ENCODE measurements at regions not wholly inside any gene's neighbourhood (a gene's known extent, or its start where the extent isn't known, plus 50 kb on each side); places are given as distances from the start of the nearest gene placed in this dataset.

DNA sequence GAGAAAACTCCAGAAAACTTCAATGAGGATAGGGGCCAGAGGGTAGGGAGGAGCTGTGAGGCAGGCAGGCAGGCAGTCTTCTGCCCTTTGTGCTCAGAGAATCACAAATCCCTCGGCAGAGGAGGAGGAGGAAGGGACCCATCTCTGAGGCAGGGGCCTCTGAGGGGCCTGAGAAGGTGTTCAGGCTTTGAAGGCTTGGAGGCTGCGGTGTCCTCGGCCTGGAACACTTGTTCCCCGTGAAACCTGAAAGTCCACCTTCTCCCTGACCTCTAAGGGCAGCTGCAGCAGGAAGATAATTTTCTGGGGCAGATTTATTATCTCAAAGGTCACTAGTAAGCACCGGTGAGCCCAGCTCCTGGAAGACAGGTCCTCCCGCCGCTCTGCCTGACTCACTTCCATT is 200.3 kb upstream of the BCOR start:
- Histone ChIP-seq H3K27me3 (ENCODE audit: control insufficient read depth, insufficient read depth, low read length) (peaks cover 2% of the 10 kb centered on the region), H3K4me3 (ENCODE audit: low read depth, low read length) (no peak overlapping the region), H3K36me3 (ENCODE audit: control insufficient read depth, insufficient read depth, low read length) (no peaks in the 10 kb centered on the region)
- DNase-seq (ENCODE audit: low read depth) = no peak
- TF ChIP-seq, protein P1, sequence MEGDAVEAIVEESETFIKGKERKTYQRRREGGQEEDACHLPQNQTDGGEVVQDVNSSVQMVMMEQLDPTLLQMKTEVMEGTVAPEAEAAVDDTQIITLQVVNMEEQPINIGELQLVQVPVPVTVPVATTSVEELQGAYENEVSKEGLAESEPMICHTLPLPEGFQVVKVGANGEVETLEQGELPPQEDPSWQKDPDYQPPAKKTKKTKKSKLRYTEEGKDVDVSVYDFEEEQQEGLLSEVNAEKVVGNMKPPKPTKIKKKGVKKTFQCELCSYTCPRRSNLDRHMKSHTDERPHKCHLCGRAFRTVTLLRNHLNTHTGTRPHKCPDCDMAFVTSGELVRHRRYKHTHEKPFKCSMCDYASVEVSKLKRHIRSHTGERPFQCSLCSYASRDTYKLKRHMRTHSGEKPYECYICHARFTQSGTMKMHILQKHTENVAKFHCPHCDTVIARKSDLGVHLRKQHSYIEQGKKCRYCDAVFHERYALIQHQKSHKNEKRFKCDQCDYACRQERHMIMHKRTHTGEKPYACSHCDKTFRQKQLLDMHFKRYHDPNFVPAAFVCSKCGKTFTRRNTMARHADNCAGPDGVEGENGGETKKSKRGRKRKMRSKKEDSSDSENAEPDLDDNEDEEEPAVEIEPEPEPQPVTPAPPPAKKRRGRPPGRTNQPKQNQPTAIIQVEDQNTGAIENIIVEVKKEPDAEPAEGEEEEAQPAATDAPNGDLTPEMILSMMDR (IDR thresholded peaks at IDR 0.05; ENCODE audit: insufficient read depth, low read length, poor library complexity, severe bottlenecking) = no peak

DNA sequence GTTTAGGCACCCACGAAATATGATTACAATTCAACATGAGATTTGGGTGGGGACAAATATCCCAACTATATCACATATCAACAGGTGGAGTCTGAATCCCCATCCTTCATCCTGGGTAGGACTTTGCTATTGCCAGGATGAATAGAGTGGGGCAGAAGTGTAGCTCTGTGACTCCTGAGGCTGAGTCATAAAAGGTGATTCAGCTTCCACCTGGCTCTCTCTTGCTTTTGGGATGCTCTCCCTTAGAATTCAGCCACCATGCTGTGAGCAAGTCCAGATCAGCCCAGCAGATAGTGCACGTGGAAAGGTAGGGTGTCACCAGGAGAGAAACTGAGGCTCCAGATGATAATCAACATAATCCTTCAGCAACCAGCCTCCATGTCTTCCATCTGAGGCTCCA is 193.8 kb upstream of the BCOR start:
- Histone ChIP-seq H3K27me3 (ENCODE audit: control insufficient read depth, insufficient read depth, low read length) (no peaks in the 10 kb centered on the region), H3K4me3 (ENCODE audit: low read depth, low read length) (no peak overlapping the region), H3K36me3 (ENCODE audit: control insufficient read depth, insufficient read depth, low read length) (no peaks in the 10 kb centered on the region)
- TF ChIP-seq, protein P1 (IDR thresholded peaks at IDR 0.05; ENCODE audit: insufficient read depth, low read length, poor library complexity, severe bottlenecking) = no peak
- DNase-seq (ENCODE audit: low read depth) = no peak

DNA sequence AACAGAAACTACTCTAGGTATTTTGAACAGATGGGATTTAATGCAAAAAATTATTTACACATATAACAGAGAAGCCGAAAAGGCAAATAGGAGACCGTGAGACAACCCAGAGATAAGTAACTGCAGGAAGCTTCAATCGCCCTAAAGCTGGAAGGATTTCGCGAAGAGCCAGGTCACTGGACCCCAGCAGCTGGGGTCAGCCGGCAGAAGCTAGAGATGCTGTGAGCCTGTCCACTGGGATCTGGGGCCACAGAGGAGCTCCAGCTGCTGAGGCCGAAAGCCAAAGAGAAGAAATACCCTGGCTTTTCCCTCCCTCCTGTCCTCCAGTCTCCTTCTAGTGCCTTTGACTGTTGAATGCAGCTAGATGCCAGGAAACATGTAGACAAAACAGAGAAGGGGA is 192.8 kb upstream of the BCOR start:
- no peaks in the 10 kb centered on the region for H3K36me3 ChIP-seq (ENCODE audit: control insufficient read depth, insufficient read depth, low read length)
- no peak for DNase-seq (ENCODE audit: low read depth)
- H3K4me3 ChIP-seq (ENCODE audit: low read depth, low read length) = no peak overlapping the region
- TF ChIP-seq, protein P1 (IDR thresholded peaks at IDR 0.05; ENCODE audit: insufficient read depth, low read length, poor library complexity, severe bottlenecking) = no peak
- no peaks in the 10 kb centered on the region for H3K27me3 ChIP-seq (ENCODE audit: control insufficient read depth, insufficient read depth, low read length)

DNA sequence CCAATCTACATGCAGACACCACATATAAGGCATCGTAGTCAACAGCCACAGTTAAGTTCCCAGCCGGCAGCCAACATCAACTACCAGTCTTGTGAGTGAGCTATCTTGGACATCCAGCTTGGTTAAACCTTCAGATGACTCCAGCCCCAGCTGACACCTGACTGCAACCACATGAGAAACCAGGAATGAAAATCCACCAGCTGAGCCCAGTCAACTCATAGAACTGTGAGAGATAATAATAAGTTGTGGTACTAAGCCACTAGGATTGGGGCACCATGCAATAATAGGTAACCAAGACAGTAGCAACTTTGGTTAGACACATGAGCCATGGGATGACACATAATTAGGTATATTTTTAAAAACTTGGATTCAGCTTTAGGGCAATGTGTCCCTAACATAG is 188.1 kb upstream of the BCOR start:
- DNase-seq (ENCODE audit: low read depth) = no peak
- Histone ChIP-seq H3K36me3 (ENCODE audit: control insufficient read depth, insufficient read depth, low read length) (no peaks in the 10 kb centered on the region), H3K27me3 (ENCODE audit: control insufficient read depth, insufficient read depth, low read length) (no peaks in the 10 kb centered on the region), H3K4me3 (ENCODE audit: low read depth, low read length) (no peak overlapping the region)
- TF ChIP-seq, protein P1 (IDR thresholded peaks at IDR 0.05; ENCODE audit: insufficient read depth, low read length, poor library complexity, severe bottlenecking) = no peak

DNA sequence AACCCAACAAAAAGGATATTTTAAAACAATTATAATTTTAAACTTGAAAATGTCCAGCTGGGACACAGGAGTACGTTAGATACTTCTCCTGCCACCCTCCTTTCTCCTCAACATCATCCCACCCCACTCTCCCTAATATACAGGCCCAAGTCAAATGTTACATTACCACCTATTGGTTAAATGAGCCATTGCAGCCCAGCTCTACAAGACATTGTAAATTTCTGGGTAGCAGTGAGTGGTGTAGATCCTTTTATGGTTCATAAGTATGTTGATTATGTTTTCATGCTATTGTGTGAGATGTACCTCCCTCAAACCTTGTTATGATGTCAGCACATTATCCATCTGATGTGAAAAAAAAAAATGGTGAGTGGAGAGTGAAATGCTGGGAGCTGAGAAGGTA is 187.1 kb upstream of the BCOR start:
- H3K4me3 ChIP-seq (ENCODE audit: low read depth, low read length) = no peak overlapping the region
- no peaks in the 10 kb centered on the region for H3K36me3 ChIP-seq (ENCODE audit: control insufficient read depth, insufficient read depth, low read length)
- no peak for DNase-seq (ENCODE audit: low read depth)
- no peaks in the 10 kb centered on the region for H3K27me3 ChIP-seq (ENCODE audit: control insufficient read depth, insufficient read depth, low read length)
- TF ChIP-seq, protein P1 (IDR thresholded peaks at IDR 0.05; ENCODE audit: insufficient read depth, low read length, poor library complexity, severe bottlenecking) = no peak

DNA sequence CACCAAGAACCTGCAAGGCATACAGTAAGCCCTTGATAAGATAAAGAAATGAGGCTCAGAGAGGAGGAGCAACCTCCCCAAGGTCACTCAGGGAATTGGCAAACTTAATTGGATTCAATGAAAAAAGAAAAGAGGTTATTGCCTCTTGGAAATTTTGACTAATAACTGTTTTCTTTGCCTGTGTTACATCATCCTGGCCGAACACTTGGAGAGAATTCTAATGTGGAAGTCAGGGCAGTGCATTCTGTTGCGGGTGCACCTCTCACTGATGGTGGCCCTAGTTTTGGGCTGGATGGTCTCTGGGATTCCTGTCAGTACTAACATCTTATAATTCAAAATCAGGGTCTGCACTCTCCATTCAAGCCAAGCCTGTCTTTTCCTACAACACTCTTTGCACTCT is 186.2 kb upstream of the BCOR start:
- Histone ChIP-seq H3K36me3 (ENCODE audit: control insufficient read depth, insufficient read depth, low read length) (no peaks in the 10 kb centered on the region), H3K27me3 (ENCODE audit: control insufficient read depth, insufficient read depth, low read length) (no peaks in the 10 kb centered on the region), H3K4me3 (ENCODE audit: low read depth, low read length) (no peak overlapping the region)
- TF ChIP-seq, protein P1 (IDR thresholded peaks at IDR 0.05; ENCODE audit: insufficient read depth, low read length, poor library complexity, severe bottlenecking) = no peak
- DNase-seq (ENCODE audit: low read depth) = no peak
